Fibroblast of skin of left quadriceps (primary cell): ENCODE measurements at regions not wholly inside any gene's neighbourhood (a gene's known extent, or its start where the extent isn't known, plus 50 kb on each side); places are given as distances from the start of the nearest gene placed in this dataset.

Experiments used
- DNase-seq, 2 experiments: peaks; one replicate each; pipeline ENCODE4 v3.0.0-alpha.2; 2013; ENCODE audit warnings: low read depth in 2 of 2

DNA sequence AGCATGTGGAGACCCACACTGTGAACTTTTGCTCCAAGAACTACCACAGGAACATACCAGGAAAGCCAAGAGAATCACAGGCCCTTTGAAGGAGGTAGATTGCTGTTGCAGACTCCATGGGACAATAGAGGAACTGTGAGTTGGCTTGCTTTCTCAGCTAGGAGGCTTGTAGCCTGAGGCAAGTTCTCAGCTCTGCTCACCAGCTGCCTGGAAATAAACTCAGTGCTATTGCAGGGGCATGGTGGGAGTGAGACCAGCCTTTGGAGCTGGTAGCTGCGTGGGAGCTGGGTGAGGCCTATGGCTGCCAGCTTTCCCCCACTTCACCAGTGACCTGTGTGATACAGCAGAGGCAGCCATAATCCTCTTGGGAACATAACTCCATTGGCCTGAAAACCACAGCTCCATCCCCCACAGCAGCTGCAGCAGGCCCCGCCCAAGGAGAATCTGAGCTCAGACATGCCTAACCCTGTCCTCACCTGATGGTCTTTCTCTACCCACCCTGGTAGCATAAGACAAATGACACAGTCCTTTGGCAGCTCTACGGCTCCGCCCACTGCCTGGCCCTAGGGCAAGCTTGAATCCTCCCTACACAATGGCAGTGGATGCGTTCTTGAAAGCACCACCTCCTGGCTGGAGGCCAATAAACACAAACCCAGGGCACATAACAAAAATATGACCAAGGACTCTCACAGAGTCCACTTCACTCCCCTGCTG is 389.5 kb downstream of the KIF4B start:
- no peak for DNase-seq

DNA sequence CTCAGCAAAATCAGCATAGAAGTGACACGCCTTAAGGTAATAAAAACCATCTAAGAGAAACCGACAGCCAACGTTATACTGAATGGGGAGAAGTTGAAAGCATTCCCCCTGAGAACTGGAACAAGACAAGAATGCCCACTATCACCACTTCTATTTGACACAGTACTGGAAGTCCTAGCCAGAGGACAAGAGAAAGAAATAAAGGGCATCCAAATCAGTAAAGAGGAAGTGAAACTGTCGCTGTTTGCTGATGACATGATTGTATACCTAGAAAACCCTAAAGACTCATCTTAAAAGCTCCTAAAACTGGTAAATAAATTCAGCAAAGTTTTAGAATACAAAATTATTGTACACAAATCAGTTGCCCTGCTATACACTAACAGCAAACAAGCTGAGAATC is 393.3 kb downstream of the KIF4B start:
- DNase-seq: no peak

- no peak for DNase-seq
Observed at GRCh38 chr5:155408465-155408864, 394.9 kb downstream of the KIF4B start.

GRCh38 chr5:155416765-155417164 is 403.2 kb downstream of the KIF4B start:
- no peak for DNase-seq

DNA sequence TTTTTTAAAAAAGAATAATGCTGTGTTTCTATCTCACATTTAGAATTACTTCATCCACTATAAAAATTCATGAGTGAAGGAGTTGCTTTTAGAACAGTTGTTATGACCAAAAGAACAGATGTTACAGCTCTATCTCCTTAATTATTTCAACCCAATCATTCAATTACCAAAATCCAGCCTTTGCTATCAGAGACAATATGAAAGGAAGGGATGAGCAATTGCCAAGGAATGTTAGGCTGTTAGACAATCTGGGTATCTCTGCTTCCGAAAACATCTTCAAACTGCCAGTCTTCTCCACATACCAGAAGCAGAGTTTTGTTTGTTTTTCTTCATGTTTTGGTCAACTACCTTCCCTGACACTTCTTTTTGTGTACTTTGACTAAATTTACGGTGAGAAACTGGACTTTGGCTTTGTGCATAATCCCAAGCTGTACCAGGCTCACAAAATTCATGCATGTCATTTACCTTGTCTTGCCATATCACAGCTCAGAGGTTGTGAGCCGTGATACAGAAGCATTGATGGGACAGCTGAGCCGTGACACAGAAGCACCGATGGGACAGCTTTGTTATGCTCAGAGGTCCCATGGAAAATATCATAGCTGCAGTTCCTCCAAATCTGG is 405.5 kb downstream of the KIF4B start:
- no peak for DNase-seq

- no peak for DNase-seq
Observed at GRCh38 chr5:155430192-155430591, 416.6 kb downstream of the KIF4B start.

GRCh38 chr5:155434267-155434666 is 420.7 kb downstream of the KIF4B start:
- no peak for DNase-seq

DNA sequence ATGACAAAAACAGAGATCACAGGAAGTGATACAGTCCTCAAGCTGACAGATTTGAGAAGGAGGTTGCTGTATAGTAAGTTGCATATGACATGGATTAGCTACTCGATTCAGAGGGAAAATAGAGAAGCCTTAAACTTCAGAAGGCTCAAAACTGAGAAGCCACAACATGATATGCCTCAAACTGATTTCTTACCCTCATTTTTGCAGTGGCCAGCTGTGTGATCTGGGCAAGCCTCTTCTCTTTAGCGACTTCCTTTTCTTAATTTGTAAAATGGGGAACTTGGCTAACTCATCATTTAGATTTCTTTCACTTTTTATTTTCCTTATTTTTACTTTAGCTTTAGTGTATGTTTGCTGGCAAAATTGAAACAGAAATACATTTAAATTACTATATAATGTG is 421.1 kb downstream of the KIF4B start:
- no peak for DNase-seq

DNA sequence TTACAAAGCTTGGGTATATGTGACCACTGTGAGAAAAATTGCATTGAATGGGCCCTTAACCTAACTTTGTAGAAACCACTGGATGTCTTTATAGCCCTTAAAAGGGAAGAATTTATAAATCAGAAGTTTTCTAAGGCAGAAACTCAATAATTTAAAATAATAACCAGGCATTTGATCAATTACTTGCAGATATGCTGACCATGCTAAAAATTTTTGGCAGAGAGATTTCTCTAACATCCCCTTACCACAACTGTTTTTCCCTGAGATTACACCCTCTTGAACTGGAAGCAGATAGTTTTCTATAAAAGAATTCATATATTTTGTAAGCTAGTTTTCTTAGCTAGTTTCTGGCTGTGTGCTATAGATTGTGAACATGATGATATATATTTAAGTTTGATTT is 428.3 kb downstream of the KIF4B start:
- DNase-seq: no peak

DNA sequence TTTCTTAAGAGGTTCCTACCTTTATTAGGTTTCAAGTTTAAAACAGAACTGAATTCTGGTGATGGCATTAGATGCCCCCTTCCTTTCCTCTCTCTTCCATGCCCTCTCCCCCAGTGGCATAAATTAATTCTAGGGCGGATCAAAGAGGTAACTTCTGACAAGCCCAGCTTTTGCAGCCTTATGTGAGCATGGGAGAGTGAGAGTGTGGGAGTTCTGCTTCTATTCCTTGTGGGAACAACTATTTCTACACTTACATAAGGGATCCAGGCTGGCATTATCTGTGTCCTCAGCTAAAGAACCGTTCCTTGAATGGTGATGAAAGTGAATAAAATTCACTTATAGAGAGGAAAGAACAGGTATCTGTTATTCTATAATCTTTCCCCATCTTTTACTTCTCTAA is 437.6 kb downstream of the KIF4B start:
- DNase-seq: no peak

- no peak for DNase-seq
Observed at GRCh38 chr5:155455791-155456514, 442.4 kb downstream of the KIF4B start.

GRCh38 chr5:155459889-155460500 is 446.4 kb downstream of the KIF4B start:
- DNase-seq: no peak

DNA sequence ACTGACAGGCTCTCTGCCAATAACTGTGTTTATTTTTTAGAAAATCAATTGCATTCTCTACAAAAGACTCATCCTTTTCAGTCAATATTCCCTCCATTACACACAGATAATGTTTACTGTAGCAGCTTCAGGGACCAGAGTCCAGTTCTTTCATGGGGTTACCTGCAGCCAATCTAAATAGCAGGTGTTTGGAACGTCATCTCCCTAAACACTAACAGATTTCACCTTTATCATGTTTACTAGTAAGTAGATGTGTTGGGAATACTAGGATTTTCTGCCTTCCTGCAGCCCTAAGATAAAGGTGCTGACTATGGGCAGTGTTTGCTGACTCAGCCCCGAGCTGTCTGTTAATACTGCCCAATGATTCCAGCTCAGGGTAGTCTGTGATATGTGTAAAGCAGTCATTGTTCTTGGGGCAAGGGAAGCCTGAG is 447.0 kb downstream of the KIF4B start:
- DNase-seq: no peak

GRCh38 chr5:155461304-155461703 is 447.7 kb downstream of the KIF4B start:
- no peak for DNase-seq

DNA sequence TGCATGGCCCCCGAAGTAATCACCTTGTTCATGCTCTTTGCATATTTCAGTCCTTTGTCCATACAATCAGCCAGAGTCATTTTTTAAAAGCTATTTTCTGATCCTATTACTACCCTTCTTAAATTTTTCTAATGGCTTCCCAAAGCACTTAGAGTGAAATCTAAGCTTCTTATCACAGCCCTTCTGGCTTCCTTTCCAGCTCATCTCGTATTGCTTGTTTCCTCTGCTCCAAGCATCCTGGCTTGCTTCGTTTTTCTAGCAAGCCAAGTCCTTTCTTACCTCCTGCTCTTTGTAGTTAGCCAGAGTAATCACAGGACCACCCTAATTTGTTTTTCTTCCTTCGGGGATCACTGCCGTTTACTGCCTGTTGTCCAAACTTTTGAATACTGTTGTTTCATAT is 453.3 kb downstream of the KIF4B start:
- DNase-seq: no peak

- DNase-seq: no peak
Observed at GRCh38 chr5:155471027-155471426, 457.5 kb downstream of the KIF4B start.

GRCh38 chr5:155472780-155473179 is 459.2 kb downstream of the KIF4B start:
- no peak for DNase-seq

DNA sequence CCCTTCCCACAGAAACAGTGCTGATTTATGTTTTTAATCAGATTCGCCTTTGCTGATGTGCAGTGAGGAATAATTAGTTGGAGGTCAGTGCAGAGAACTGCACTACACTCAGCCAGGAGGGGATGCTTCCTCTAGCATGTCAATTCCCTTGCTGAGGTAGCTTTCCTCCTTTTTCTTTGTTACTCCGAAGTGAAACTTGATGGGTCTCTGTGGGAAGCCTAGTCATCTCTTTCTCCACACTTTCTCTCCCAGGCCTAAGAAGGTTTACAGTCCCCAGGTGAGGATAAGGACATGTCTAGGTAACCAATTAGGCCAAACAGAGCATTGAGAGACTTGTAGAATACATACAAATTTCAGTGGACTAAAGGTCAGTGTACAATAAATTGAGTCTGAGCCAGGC is 461.8 kb downstream of the KIF4B start:
- no peak for DNase-seq

GRCh38 chr5:155480731-155481131 is 467.2 kb downstream of the KIF4B start:
- DNase-seq: no peak

DNA sequence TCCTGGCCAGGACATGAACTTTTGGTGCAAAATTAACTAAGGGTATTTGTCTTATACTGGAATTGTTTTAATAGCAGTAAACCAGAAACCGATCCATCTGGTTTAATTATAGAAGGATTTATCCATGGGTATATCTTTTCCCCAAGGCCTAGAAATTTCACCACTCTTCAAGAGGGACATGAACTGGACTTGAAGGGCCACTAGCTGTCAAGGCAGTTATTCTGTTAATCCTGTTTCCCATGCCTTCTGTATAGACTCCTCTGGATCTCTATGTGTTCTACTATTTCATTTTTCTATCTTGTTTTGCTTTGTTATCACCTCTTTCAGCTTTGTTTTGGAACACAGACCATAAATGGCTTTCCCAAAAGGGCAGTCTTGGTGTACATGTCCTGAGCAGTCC is 467.6 kb downstream of the KIF4B start:
- no peak for DNase-seq

DNA sequence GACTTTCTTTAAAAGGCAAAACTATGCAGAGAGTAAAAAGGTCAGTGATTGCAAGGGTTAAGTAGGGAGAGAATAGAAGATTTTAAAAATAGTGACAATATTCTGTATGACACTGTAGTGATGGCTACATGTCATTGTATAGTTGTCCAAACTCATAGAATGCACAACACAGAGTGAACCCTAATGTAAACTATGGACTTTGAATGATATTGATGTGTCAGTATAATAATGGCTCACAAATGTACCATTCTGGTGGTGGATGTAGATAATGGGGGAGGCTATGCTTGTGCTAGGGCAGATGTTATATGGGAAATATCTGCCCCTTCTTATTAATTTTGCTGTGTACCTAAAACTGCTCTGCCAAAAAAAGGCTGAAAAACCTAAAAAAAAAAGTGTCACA is 468.9 kb downstream of the KIF4B start:
- DNase-seq: no peak

- peak in 1 of 2 experiments; percentile 0 for DNase-seq
Observed at GRCh38 chr5:155485386-155485785, 471.8 kb downstream of the KIF4B start.

- no peak for DNase-seq
Observed at GRCh38 chr5:155489949-155490348, 476.4 kb downstream of the KIF4B start.
